Stimulated activated CD4-positive, alpha-beta T cell treated with anti-CD3 and anti-CD28 coated beads, Interleukin-12 subunit alpha, Interleukin-12 subunit beta, amount 100 ng/mL, for 4 hours (primary cell): ENCODE measurements at regions not wholly inside any gene's neighbourhood (a gene's known extent, or its start where the extent isn't known, plus 50 kb on each side); places are given as distances from the start of the nearest gene placed in this dataset.
A peak's percentile ranks its signal among the peaks of the same experiment; 100 is the strongest.

Experiments used
- DNase-seq: peaks from one replicate; pipeline ENCODE4 v3.0.0-alpha.2; 2020

DNA sequence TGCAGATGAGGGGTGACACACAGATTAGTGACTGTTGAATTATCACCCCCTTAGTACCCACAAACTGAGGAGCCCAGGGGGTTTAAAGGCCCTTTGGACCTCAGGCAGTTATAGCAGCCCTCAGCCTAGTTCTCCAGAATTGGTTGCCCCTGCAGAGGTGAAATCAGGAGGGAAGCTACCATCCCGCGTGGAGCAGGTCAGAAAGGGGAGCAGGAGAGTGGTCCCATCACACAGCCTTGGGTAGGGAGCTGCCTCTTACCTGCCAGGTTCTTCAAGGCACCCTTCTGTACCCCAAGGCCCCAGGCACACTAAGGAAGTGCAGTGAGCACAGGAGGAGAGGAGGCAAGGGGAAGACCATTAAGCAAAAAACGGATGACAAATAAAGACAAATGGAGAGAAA is 121.2 kb upstream of the TNR start:
- no peak for DNase-seq

DNA sequence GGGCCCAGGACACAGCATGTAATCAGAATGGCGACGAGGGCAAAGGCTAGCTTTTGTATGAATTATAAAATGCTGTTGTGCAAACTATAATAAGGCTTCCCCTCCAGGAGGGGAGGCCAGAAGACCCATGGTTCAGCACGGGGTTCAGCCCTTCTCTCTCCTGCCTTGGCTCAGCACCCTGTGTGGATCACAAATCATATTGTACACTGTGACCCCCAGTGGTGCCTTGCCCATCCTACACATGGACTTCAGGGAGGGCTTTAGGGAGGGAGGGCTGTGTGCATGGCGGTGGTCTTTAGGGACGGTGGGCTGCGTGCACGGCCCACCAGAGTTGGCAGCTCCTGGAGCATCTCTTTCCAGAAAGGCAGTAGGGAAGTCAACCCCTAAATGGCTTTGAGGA is 120.8 kb upstream of the TNR start:
- no peak for DNase-seq

DNA sequence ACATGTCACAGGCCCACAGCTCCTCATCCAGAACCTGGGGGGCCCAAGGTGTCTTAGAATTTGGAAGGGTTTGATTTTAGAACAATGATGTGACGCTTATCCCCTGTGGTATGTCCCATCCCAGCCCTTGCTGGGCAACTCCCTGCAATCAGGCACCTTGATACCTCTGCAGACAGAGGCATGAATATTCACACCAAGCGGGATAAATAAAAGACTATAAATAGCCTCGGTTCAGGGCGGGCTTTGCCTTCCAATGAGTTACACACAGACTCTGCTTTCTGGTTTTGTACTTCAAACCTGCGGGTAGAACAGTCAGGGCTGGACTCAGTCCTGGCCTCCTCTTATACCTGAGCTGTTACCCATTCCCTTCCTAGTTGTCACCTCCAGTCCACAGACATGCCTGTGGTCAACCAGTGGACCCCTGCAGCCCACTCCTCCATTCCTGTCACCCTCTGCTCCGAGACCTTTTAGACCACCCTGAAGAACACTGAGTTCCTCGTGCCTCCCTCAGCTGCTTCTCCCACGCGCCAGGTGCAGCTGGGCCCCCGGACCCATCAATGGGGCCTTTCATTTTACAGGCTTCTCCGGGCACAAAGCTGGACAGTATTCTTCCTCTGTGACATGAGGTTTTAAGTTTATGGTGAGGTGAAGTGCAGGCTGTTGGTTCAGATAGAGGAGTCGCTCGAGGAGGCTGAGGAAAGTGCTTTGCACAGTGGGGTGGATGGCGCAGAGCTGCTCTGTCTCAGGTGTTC is 120.1 kb upstream of the TNR start:
- DNase-seq, result no peak

DNA sequence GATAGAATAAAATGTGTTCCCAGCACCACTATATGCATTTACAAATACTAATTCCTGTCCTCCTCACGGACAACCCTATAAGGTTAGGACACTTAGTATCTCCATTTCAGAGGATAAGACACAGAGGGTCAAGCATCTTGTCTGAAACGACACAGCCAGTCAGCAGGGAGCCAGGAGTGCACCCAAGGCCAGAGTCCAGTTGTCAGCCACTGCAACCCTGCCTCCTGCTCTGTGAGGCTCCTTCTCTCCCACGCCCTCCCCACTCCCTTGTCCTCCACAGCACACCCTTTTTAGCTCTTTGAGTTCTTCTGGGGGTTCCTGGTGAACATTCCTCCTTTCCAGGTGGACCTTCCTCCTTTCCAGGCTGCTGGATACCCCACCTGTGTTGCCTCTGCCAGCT is 119.0 kb upstream of the TNR start:
- DNase-seq, result no peak

DNA sequence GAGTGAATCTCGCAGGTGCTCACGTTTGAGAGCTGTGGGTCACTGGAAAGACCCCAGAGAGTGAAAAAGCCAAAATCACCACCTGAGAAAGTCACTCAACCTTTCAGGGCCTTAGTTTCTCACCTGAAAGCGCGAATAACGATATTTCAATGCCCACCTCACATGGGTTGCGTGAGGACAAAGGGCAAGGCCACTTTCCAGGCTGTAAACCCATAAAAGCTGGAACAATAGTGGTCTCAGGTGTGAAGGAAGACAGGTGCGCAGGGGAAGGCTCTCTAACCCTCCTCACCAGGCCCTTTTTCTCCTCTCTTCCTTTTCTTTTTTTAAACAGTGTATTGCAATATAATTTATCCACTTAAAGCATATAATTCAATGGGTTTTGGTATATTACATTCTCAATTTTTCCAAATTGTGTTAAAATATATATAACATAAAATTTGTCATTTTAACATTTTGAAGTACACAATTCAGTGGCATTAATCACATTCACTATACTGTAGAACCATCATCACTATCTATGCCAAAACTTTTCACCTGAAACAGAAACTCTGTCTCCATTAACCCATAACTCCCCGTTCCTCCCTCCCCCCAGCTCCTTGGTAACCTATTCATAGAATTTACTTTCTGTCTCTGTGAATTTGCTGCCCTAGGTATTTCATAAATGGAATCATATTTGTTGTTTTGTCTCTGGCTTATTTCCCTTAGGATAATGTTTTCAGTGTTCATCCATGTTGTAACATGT is 118.4 kb upstream of the TNR start:
- DNase-seq, result no peak

DNA sequence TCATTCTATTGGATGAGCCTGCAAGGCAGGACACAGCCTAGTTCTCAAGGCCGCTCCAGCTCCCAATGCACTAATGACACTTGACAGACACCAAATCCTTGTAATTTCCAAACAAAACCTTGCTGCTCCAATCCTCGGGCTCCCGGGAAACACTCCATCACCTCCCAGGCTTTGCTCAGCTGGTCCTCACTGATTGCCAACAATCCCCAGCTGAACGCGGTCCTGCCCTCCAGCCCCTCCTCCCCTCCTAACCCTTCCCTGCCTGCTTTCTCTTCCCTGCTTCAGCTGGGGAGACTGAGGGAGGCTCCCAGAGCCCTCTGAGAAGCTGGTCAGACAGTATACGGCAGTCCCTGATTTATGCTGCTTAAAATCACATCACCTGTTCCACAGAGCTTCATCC is 114.4 kb upstream of the TNR start:
- DNase-seq, result no peak

DNA sequence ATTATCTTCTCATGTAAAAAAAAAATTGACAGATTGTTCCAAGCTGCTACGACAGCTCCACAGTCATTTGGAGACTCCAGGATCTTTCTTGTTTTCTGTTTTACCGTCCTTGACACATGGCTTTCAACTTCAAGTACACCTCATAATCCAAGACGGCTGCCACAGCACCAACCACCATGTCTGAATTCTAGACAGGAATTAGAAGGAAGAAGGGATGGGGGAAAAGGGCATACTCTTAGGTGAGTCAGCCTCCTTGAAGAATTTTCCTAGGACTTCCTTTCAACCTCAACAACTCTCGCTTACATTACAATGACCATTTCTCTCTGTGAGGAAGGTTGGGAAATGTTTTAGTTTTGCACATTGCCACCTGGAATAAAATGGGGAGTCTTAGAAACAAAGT is 110.3 kb upstream of the TNR start:
- no peak for DNase-seq

DNA sequence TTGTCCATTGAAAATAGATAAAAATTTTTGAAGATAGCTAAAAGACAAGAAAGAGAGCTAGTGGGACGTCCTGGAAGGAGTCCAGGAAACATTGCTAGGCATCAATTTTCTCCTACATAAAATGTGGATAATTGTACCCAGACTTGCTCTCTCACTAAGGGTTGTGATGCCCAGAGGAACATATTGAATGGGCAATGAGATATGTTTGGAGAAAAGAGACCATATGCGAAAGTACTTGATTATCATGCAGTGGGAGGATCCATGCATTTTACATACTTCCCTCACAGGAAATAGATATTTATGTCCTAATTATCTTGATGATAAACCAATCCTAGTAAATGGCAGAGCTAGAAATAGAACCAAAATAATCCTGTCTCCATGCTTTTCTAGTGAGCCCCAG is 108.4 kb upstream of the TNR start:
- DNase-seq, result no peak

DNA sequence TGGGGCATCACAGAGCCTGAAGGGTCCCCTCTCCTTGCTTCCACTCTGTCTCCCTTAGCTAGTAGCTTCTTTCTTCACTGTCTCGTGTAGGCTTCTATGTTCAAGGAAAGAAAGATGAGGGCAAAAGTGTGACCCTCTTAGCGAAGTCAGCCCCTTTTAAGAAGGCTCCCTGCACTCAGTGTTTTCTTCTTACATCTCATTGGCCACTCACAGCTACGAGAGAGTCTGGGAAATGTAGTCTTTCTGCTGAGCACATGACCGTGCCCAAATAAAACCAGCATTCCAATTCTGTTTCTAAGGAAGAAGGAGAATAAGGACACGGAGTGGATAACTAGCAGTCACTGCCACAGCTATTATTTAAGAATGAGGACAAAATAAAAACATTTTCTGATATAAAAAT is 104.9 kb upstream of the TNR start:
- DNase-seq, result no peak

DNA sequence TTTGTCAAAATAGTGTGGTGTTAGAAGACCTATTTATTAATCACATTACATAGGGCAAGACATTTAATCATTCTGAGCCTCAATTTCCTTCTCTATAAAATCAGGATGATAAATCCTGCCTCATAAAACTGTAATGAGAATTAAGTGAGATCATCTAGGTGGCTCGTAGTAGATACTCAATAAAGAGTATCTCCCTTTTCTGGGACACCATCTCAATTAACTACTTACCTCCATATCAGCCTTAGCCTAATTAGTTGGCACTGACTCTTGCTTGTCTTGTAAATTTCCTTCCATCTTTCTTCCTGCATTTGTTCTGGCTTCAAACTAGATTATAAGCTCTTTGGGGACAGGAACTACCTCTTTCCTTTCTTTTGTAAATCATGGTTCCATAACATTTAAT is 102.6 kb upstream of the TNR start:
- DNase-seq, result no peak

DNA sequence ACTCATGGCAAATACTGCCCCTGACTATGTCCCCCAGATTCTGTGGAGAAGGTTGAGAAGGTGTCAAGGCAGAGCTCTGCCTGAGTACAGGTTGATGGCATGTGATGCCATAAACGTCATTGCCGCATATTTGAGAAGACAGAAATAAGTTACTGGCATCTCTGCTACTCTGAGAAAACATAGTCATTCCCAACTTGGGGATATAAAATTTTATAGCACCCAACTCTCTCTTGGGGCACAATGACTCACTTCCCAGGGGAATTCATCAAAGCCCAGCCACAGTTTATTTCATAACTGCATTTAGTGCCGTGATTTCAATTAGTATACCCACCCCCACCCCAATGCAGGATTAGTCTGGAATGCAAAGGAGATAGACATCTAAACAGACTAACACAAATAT is 101.9 kb upstream of the TNR start:
- no peak for DNase-seq

DNA sequence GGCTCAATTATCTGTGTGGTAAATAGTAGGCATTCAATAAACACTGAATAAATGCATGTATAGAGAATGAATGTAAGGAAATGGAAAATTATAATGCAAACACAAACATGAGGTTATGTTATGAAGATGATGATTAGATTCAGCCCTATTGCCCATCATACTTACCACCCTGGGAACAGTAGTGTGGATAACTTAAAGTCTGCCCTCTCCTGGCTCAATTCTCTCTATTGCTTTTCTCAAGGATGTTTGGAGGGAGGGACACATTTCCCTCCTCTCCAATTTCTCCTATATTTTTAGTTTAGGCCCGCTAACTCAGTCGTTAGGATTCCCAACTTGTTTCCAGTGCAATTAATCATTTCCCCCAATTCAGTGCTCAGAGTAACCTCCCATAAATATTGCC is 101.5 kb upstream of the TNR start:
- no peak for DNase-seq

DNA sequence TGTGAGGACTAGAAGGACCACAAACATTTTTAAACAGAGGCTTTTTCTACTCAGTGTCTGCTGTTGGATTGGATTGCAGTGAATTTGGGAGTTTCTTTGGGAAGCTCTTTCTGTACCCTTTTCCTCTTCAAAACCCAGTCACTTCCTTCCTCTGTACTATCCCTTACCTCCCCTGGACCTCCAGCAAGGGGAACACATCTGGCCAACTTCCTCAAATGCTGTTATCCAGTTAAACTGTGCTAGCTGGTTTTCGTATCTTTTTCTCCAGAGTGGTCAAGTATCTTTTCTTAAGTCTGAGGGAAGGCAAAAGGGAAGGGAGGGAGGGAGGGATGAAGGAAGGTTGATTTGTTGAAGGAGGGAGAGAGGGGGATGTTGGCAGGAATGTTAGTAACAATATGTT is 99.2 kb upstream of the TNR start:
- DNase-seq, result no peak

DNA sequence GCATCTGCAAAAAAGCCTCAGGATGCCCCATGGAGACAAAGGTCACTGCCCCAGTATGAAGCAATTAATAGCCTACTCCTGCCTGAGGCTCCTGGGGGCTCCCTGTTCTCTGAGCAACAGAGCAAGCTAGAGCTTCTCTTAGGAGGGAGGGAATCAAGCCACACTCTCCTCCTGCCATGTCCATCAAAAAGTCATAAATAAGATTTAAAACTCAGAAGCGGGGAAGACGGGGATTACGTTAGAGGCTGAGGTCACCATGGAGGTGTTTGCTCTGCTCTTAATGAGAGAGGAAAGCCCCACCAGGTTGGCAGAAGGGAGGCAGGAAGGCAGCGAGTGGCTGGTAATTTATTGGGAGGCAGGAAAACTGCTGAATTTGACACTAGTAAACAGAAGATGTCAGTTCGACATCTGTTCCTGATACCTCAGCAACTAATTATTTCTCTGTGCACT is 98.4 kb upstream of the TNR start:
- no peak for DNase-seq

DNA sequence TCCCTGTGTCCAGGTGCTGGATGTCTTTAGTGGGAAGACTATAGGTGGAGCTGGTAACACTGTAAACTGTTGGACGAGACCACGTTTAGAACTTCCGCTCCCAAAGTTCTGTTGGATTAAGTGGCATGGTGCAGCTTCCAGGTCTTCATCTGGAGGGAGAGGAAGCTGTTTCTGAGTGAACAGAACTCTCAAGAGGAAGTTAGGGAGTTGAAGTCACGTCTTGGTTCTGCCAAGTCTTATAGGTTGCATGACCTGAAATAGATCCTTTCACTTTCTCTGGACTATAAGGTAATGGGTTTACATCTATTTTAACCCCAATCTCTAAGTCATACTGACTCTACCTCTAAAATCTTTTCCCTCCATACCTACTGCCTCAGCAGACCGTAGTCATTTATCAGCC is 97.4 kb upstream of the TNR start:
- no peak for DNase-seq

DNA sequence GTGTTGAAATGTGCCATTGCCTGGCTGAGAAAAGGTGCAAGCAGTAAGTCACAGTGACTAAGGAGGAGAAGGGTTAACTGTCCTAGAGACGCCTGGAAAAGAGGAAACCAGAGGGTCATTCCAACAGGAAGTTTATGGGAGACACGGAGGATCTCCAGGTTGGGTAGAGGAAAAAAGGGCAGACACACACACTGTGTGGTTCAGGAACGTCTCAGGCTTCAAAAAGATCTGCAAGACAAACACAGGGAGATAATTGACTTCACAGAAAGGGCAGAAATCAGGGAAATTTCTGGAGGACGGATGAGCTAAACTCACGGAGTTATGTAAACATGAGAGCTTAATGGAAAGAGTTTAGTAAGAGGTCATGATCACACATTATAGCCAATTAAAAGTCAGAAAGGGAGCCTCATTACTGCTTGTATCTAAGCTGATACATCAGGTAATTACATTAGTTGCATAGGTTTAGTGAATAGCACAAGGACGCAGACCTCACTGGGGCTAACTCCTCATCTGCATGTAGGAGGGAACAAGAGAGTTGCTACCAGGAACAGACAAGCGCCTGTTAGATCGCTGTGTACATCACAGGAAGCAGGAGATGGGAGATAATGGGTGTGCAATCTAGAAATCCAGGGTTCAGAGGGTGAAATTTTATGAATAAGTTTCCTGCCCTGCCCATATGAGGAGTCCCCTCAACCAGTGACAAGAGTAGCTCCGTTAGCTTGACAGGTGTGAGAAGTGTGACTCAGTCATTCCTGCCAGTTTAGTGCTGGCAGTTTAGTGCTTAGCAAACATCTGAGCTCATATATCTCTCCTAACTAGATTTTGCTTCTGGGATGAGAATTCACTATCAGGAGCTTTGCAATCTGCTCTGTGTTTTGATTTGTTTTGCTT is 96.6 kb upstream of the TNR start:
- DNase-seq, result no peak

DNA sequence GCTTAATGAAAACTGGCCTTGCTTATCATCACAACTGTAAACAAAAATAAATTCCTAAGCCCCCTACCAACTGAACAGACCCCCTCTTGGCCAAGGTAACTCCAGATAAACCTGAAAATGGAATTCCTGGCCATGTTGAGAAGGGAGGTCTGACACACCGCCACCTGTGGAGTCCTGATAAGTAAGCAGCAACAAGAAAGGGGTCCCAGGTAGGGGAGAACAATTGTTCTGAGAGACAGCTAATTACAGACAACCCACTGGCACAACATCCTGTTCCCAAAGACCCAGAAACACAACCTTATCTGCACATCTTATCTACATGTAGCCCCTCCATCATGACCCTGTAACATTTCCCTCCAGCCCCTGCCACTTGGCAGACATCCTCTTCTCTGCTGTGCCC is 91.2 kb upstream of the TNR start:
- DNase-seq, result no peak

DNA sequence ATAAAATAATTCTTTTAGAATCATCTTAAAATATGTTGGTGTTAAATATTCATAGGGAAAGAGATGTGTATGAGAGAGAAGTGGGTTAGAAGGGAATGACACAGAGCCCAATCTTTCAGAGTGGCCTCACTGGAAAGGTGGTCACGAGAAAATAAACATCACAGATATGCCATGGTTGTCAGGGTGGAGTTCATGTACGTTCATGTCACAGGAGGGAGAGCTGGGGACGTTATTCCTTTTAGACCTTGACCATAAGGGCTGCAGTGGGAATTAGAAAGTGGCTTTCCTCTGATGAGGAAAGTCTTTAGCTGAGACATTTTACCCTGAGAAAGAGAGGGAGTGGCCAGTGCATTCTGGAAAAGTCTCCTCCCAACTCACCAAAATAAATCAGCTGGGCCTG is 90.6 kb upstream of the TNR start:
- DNase-seq, result no peak

DNA sequence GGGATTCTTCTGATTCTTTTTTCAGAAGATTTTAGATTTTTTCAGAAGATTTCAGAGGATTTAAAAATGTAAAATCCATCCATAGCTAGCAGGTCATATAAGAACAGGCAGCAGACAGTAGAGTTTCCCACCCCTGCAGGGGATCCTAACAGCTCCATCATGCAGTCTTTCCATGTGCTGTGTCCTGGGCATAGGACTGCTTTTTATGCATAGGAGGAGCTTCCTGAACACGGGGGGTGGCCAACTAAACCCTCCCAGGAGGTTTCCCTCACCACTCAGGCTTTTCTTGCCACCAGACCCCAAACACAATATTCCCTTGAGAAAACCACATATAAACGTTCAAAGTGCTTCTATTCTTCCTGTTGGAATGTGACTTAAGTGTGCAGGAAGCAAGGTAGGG is 90.1 kb upstream of the TNR start:
- DNase-seq, result no peak

DNA sequence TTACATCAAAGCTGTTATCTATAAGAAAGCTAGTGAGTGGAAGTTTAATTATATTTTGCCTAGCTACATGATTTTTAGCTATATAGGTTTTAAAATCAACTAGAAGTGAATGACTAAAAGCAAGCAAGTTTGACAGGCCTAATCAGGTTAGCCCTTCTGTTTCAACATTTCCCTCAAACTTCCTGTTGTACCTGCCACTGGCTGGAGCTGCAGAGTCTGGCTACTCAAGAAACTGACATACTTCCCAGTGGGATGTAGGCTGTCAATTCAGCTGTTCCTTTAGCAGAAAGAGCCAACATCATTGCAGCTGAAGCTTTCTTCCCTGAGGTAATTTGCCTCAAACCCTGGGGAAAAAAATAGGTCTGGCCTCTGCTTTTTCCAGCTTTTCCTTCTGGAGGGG is 87.1 kb upstream of the TNR start:
- no peak for DNase-seq

DNA sequence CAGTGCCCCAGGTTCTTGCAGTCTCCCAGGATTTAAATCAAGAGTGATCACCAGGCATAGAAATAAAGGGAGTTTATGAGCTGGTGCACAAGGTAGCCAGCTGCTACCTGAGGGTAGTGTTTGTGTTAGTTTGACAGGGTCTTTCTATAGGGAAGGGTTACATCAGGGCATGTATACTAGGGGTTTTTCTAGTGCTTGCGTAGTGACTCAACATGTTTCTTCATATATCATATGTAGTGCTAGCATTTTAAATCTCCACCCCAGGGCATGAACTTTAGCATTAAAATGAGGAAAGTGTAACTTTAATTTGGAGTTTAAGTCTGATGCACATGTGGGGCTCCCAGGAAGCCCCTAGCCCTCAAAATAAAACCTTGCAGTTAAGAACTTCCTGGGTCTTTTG is 86.5 kb upstream of the TNR start:
- no peak for DNase-seq

DNA sequence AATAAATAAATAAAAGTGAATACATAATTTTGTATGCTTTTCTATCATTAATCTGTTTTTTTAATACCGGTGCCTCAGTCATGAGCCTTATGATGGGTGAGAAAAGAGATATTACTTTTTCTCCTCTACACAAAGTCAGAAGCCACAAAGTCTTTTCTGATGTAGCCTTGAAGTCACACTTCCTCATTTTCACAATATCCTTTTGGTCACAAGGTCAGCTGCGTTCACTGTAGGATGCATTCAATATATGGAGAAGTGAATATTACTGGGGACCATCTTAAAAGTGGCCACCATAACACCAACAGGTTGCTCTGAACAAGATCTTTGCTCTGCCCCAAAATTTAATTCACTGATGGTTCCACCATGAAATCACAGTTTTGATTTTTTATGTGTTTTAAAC is 83.3 kb upstream of the TNR start:
- DNase-seq, result no peak

DNA sequence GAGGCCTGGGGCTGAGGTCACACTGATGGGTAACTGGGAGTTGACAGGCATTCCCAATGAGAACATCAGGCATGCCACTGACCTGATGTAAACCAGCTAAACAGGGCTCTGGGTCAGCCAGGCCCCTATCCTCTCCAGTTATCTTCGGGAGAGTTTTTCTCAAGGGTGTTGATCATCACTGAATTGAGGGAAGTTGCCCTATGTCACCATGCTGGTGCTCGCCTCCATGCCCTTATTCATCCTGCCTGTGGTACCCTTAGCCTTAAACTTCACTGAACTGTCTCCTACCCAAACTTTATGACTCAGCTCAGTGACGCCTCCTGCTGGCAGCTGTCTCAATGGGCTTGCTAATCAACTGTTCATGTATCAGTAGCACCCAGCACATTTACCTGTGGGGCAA is 80.7 kb upstream of the TNR start:
- peak; percentile 1 for DNase-seq

DNA sequence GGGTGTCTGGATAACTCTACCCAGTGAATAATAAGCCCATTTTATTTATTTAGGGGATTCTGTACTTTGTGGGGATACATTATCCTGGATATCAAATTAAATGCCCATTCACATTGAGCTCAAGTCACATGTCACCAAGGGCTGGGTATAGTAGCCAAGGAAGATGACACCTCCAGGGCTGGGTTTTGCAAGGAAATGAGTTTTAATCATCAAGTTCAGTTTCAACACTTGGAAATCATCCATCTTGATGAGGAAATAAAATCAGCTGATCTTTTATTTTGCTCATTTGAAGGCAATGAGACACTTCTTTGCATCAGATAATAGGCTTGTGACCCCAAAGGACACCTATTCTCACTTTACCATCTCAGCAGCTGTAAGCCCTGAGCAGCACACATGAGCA is 80.0 kb upstream of the TNR start:
- no peak for DNase-seq
